ENCODE measurements at regions not wholly inside any gene's neighbourhood (a gene's known extent, or its start where the extent isn't known, plus 50 kb on each side); places are given as distances from the start of the nearest gene placed in this dataset.

DNA sequence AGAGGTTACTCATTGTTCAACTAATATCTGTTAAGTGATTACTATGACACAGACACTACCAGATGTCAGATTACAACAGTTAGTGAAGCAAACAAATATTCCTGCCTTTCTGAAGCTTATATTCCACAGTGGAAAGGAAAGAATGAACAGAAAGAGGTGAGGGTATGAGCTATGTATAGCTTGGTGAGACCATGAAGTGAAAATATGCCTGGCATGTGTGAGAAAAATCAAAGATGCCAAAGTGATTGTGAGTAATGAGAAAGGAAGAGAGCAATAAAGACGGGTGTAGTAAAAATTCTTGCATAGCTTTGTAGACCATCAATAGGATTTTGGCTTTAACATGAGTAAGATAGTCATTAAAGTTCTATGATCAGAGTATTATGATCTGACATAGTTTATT lies 734.5 kb upstream of the NUDT12 start:
- TF ChIP-seq, protein P1, sequence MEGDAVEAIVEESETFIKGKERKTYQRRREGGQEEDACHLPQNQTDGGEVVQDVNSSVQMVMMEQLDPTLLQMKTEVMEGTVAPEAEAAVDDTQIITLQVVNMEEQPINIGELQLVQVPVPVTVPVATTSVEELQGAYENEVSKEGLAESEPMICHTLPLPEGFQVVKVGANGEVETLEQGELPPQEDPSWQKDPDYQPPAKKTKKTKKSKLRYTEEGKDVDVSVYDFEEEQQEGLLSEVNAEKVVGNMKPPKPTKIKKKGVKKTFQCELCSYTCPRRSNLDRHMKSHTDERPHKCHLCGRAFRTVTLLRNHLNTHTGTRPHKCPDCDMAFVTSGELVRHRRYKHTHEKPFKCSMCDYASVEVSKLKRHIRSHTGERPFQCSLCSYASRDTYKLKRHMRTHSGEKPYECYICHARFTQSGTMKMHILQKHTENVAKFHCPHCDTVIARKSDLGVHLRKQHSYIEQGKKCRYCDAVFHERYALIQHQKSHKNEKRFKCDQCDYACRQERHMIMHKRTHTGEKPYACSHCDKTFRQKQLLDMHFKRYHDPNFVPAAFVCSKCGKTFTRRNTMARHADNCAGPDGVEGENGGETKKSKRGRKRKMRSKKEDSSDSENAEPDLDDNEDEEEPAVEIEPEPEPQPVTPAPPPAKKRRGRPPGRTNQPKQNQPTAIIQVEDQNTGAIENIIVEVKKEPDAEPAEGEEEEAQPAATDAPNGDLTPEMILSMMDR (IDR thresholded peaks at IDR 0.05; ENCODE audit: low read depth, low read length): no peak
- TF ChIP-seq EZH2phosphoT487 (IDR thresholded peaks at IDR 0.05; ENCODE audit: low read depth): no peak
